ENCODE measurements at regions not wholly inside any gene's neighbourhood (a gene's known extent, or its start where the extent isn't known, plus 50 kb on each side); places are given as distances from the start of the nearest gene placed in this dataset.

- DNase-seq (ENCODE audit: low read depth): no peak
Measured at GRCh38 chr6:98463038-98464000, 371.1 kb upstream of the POU3F2 start.

- no peak for DNase-seq (ENCODE audit: low read depth)
Measured at GRCh38 chr6:98467091-98467490, 367.3 kb upstream of the POU3F2 start.

- DNase-seq (ENCODE audit: low read depth): no peak
Measured at GRCh38 chr6:98467902-98468301, 366.5 kb upstream of the POU3F2 start.

GRCh38 chr6:98469141-98469540, 365.2 kb upstream of the POU3F2 start:
- no peak for DNase-seq (ENCODE audit: low read depth)

GRCh38 chr6:98470821-98471220, 363.6 kb upstream of the POU3F2 start:
- no peak for DNase-seq (ENCODE audit: low read depth)

- no peak for DNase-seq (ENCODE audit: low read depth)
Measured at GRCh38 chr6:98471444-98471843, 362.9 kb upstream of the POU3F2 start.

- no peak for DNase-seq (ENCODE audit: low read depth)
Measured at GRCh38 chr6:98477231-98477630, 357.1 kb upstream of the POU3F2 start.

GRCh38 chr6:98484696-98485095, 349.7 kb upstream of the POU3F2 start:
- no peak for DNase-seq (ENCODE audit: low read depth)

- no peak for DNase-seq (ENCODE audit: low read depth)
Measured at GRCh38 chr6:98485593-98485992, 348.8 kb upstream of the POU3F2 start.

- no peak for DNase-seq (ENCODE audit: low read depth)
Measured at GRCh38 chr6:98486057-98486456, 348.3 kb upstream of the POU3F2 start.

- DNase-seq (ENCODE audit: low read depth): no peak
Measured at GRCh38 chr6:98487612-98488011, 346.8 kb upstream of the POU3F2 start.

GRCh38 chr6:98498144-98498775, 336.1 kb upstream of the POU3F2 start:
- DNase-seq (ENCODE audit: low read depth): no peak

GRCh38 chr6:98498866-98499265, 335.5 kb upstream of the POU3F2 start:
- DNase-seq (ENCODE audit: low read depth): no peak

- DNase-seq (ENCODE audit: low read depth): no peak
Measured at GRCh38 chr6:98514073-98514720, 320.2 kb upstream of the POU3F2 start.

GRCh38 chr6:98514796-98515195, 319.6 kb upstream of the POU3F2 start:
- DNase-seq (ENCODE audit: low read depth): no peak

- no peak for DNase-seq (ENCODE audit: low read depth)
Measured at GRCh38 chr6:98516206-98516605, 318.2 kb upstream of the POU3F2 start.

GRCh38 chr6:98516866-98517265, 317.5 kb upstream of the POU3F2 start:
- no peak for DNase-seq (ENCODE audit: low read depth)

GRCh38 chr6:98525860-98526259, 308.5 kb upstream of the POU3F2 start:
- DNase-seq (ENCODE audit: low read depth): no peak

- DNase-seq (ENCODE audit: low read depth): no peak
Measured at GRCh38 chr6:98526465-98526864, 307.9 kb upstream of the POU3F2 start.

- DNase-seq (ENCODE audit: low read depth): no peak
Measured at GRCh38 chr6:98529364-98529763, 305.0 kb upstream of the POU3F2 start.

- DNase-seq (ENCODE audit: low read depth): no peak
Measured at GRCh38 chr6:98530732-98531131, 303.6 kb upstream of the POU3F2 start.

- no peak for DNase-seq (ENCODE audit: low read depth)
Measured at GRCh38 chr6:98532004-98532403, 302.4 kb upstream of the POU3F2 start.

GRCh38 chr6:98539741-98540140, 294.6 kb upstream of the POU3F2 start:
- no peak for DNase-seq (ENCODE audit: low read depth)

Measured in stimulated activated CD8-positive, alpha-beta memory T cell treated with anti-CD3 and anti-CD28 coated beads, Interleukin-15, amount 100 ng/mL, for 24 hours (primary cell).